ENCODE measurements at regions not wholly inside any gene's neighbourhood (a gene's known extent, or its start where the extent isn't known, plus 50 kb on each side); places are given as distances from the start of the nearest gene placed in this dataset.

GRCh38 chr2:217452928-217453327 is 549.9 kb downstream of the TNS1 start:
- H3K27ac ChIP-seq: no peak overlapping the region
- no CpG with 5 or more reads among the region's 1 CpG for WGBS (ENCODE audit: low lambda C conversion rate, missing lambda C conversion rate)
- no peaks in the 10 kb centered on the region for H3K9me2 ChIP-seq (replicated peaks; ENCODE audit: insufficient read depth)
- no peak overlapping the region for H3K4me2 ChIP-seq
- no peaks in the 10 kb centered on the region for H4K20me1 ChIP-seq (ENCODE audit: insufficient read depth, poor library complexity, severe bottlenecking)
- peaks cover 9% of the 10 kb centered on the region for H3K4me1 ChIP-seq (ENCODE audit: insufficient read depth)
- no peaks in the 10 kb centered on the region for H3K79me2 ChIP-seq
- no peaks in the 10 kb centered on the region for H3K36me3 ChIP-seq (replicated peaks; ENCODE audit: insufficient read depth, low read depth)
- H2AFZ ChIP-seq: no peak overlapping the region
- no peak for DNase-seq (ENCODE audit: low spot score)
- no peaks in the 10 kb centered on the region for H3K27me3 ChIP-seq
- TF ChIP-seq EZH2 (IDR thresholded peaks at IDR 0.05; ENCODE audit: borderline replicate concordance) (no peak), EZH2phosphoT487 (IDR thresholded peaks at IDR 0.05; ENCODE audit: low read depth, severe bottlenecking, unreplicated experiment) (no peak), CTCF (IDR thresholded peaks at IDR 0.05; ENCODE audit: poor library complexity) (no peak)
- no peak overlapping the region for H3K4me3 ChIP-seq
- H3K9me3 ChIP-seq (ENCODE audit: low read depth): no peaks in the 10 kb centered on the region

- 92% methylated on average over 3 of the region's 3 CpGs for WGBS (ENCODE audit: low lambda C conversion rate, missing lambda C conversion rate)
- H3K79me2 ChIP-seq: no peaks in the 10 kb centered on the region
- peak; percentile 43 for DNase-seq (ENCODE audit: low spot score)
- peaks cover 9% of the 10 kb centered on the region for H3K4me1 ChIP-seq (ENCODE audit: insufficient read depth)
- H3K27me3 ChIP-seq: no peaks in the 10 kb centered on the region
- TF ChIP-seq EZH2phosphoT487 (IDR thresholded peaks at IDR 0.05; ENCODE audit: low read depth, severe bottlenecking, unreplicated experiment) (no peak), CTCF (IDR thresholded peaks at IDR 0.05; ENCODE audit: poor library complexity) (no peak), EZH2 (IDR thresholded peaks at IDR 0.05; ENCODE audit: borderline replicate concordance) (no peak)
- no peak overlapping the region for H3K4me2 ChIP-seq
- H3K27ac ChIP-seq: peak overlapping the region; percentile 1
- H3K9me3 ChIP-seq (ENCODE audit: low read depth): no peaks in the 10 kb centered on the region
- no peak overlapping the region for H2AFZ ChIP-seq
- no peaks in the 10 kb centered on the region for H4K20me1 ChIP-seq (ENCODE audit: insufficient read depth, poor library complexity, severe bottlenecking)
- H3K36me3 ChIP-seq (replicated peaks; ENCODE audit: insufficient read depth, low read depth): no peaks in the 10 kb centered on the region
- no peak overlapping the region for H3K4me3 ChIP-seq
- H3K9me2 ChIP-seq (replicated peaks; ENCODE audit: insufficient read depth): no peaks in the 10 kb centered on the region
Measured at GRCh38 chr2:217451666-217452065, 551.1 kb downstream of the TNS1 start.

- no peak overlapping the region for H2AFZ ChIP-seq
Measured at GRCh38 chr2:217449444-217449843, 553.4 kb downstream of the TNS1 start.

More at GRCh38 chr2:217449444-217449843, 553.4 kb downstream of the TNS1 start:
- WGBS (ENCODE audit: low lambda C conversion rate, missing lambda C conversion rate): 70% methylated on average over 8 of the region's 8 CpGs
- DNase-seq (ENCODE audit: low spot score): no peak
- Histone ChIP-seq H3K9me3 (ENCODE audit: low read depth) (no peaks in the 10 kb centered on the region), H3K9me2 (replicated peaks; ENCODE audit: insufficient read depth) (no peaks in the 10 kb centered on the region), H3K4me3 (no peak overlapping the region), H3K4me2 (no peak overlapping the region), H3K36me3 (replicated peaks; ENCODE audit: insufficient read depth, low read depth) (no peaks in the 10 kb centered on the region), H3K4me1 (ENCODE audit: insufficient read depth) (peaks cover 9% of the 10 kb centered on the region), H3K79me2 (no peaks in the 10 kb centered on the region), H3K27me3 (no peaks in the 10 kb centered on the region), H3K27ac (no peak overlapping the region), H4K20me1 (ENCODE audit: insufficient read depth, poor library complexity, severe bottlenecking) (no peaks in the 10 kb centered on the region)
- TF ChIP-seq EZH2 (IDR thresholded peaks at IDR 0.05; ENCODE audit: borderline replicate concordance): no peak
- no peak for TF ChIP-seq EZH2phosphoT487 (IDR thresholded peaks at IDR 0.05; ENCODE audit: low read depth, severe bottlenecking, unreplicated experiment)
- no peak for TF ChIP-seq CTCF (IDR thresholded peaks at IDR 0.05; ENCODE audit: poor library complexity)
